ENCODE measurements at regions not wholly inside any gene's neighbourhood (a gene's known extent, or its start where the extent isn't known, plus 50 kb on each side); places are given as distances from the start of the nearest gene placed in this dataset.
"Not testable (repeated sequence)": the region's sequence is repeated elsewhere in the genome, so short reads cannot be mapped to it uniquely, and the experiment has no call there.

DNA sequence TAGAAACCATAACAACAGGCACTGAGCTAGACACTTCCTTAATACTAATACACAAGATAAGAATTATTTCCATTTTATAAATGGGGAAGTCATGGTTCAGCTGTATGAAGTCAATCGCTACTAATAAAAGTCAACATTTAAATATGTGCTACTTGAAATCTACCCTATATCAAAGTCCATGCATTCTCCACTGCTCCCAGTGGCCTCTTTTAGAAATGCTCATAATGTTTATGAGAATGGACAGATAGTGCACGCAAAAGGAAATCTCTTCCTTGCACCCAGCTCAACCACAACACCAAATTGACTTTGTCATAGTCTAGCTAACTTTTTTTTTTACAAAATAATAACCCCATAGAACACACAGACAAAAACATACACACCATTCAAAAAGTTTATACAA, 281.7 kb upstream of the CXADR start:
- no peak for DNase-seq

DNA sequence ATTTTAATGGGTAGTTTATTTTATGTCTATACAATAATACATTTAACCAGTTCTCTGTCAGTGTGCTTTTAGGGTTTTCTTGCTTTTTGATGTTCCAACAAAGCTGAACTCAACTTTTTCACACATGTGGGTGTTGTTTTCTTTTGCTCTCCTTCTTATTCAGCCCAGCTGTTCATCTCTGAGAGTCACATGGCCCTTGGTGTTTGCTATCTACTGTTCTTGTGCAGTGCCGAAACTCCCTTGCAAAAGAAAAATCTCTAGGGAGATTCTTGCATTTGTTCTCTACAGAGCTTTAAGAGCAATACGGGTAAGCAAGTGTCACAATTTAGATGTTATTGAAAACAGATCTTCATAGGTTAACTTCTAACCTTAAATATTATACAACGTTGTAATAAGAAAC, 281.1 kb upstream of the CXADR start:
- no peak for DNase-seq

DNA sequence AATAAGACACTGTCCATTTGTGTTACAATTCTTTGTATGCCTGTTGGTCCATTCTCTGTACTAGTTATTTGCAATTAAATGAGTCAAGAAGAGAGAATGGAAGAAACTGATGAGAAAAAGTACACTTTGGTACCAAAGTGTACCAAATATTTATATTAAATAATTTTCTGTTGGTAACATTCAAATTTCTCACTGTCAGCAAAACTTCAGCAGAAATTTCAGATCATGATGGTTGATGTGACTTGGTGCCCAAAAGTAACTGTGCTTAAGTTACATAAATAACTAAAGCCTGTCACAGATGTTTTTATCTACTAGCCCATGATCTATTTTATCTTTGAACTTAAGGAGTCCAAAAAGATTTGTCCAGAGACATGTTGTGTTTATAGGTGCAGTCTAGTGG, 274.4 kb upstream of the CXADR start:
- DNase-seq, result no peak

DNA sequence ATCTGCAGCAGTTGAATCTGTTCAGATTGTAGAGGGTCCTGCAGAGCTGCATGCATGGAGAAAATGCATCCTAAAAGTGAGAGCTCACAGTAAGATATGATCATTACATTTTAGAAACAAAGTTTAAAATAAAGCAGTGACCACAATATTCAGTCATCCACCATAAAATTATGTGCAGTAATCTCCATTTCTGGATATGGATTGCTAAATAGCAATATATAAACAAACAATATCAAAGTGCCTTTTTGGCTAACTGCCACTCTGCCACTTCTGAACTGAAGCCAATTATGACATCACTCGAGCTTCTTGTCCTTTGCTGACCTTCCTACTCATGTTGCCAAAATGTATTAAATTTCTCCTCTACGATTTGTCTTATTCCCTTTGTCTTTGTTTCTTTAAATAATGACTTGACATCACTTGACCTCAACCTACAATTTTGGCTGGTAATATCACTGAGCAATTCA, 262.0 kb upstream of the CXADR start:
- no peak for DNase-seq

DNA sequence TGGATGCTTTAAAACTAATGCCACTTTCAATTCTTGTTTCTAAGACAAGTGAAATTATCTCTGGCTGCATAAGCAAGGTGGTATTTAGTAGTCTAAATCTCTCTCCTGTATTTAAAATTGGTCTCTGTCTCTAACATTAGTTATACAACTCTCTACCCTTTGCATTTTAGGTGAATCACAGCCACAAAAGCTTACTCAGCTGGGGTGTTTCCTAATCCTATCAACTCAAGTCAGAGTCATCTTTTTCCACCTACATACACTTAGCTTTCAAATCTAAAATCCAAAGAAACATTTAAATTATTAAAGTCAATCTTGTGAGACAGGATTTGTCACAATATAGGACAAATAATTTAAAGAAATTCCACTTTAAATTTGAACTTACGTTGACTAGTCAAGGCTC, 255.1 kb upstream of the CXADR start:
- DNase-seq, result no peak

DNA sequence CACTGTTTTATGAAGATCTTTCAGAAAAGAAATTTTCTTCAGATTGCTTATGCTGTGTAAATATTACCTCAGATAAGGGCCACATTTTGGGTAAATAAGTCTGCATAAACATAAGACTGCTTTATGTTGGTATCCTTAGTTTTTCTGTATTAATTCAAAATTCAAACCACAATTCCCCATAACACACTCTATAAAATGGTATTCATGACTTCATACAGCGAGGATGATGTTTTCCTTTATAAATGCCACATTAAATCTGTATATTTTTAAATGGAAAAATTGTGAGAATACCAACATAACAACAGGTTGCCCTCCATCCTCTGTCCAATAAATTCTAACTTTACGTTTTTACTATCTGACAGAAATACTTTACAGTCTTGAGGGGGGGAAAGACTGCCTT, 248.7 kb upstream of the CXADR start:
- no peak for DNase-seq

DNA sequence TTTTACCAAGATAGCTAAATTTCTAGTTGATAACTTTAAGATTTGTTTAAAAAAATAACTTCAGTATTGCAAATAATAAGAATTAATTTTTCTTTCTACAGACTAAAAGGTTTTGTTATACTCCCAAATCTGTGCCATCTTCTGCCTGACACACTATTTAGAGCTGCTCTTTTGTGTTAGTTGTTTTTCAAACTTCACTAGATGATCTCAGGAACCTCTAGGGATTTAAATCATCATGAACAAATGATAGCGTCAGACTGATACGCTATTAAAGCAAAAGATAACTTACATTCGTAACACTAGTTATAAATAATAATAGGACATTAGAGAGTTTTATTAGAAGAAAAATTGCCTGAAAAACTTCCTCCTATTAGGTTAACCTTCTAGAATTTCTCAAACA, 243.1 kb upstream of the CXADR start:
- no peak for DNase-seq

DNA sequence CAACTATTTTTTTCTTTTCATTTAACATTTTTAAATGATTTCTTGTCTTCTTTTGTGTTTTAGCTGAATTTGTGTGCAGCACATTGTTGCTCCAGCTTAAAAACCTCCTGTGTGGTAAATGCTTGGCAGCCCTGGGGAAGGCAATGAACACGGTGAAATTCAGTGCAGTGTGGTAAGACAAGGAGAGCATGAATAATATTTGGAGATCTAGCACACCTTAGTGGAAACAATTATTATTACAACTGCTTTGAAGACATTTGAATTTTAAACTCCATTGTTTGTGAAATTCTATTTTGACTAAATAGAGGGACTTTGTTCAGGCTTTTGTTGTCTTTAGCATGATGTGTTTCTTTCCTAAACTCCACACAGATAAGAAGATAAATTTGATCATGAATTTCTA, 242.6 kb upstream of the CXADR start:
- peak; percentile 60 for DNase-seq

DNA sequence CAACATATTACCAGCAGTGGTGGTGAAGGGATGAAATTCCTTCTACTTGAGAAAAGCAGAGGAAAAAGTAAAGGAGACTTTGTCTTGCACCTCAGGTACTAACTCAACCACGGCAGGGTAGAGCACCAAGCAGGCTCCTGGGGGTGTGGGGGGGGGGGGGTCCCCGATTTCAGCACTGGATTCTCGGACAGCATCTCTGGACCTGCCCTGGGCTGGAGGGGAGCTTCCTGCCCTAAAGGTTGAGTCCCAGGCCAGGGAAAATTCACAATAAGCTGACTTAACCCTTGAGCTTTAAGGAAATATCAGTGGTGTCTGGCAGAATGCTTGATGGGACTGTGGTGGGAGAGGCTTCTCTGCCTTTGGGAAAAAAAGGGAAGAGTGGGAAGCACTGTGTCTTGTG, 233.2 kb upstream of the CXADR start:
- no peak for DNase-seq

DNA sequence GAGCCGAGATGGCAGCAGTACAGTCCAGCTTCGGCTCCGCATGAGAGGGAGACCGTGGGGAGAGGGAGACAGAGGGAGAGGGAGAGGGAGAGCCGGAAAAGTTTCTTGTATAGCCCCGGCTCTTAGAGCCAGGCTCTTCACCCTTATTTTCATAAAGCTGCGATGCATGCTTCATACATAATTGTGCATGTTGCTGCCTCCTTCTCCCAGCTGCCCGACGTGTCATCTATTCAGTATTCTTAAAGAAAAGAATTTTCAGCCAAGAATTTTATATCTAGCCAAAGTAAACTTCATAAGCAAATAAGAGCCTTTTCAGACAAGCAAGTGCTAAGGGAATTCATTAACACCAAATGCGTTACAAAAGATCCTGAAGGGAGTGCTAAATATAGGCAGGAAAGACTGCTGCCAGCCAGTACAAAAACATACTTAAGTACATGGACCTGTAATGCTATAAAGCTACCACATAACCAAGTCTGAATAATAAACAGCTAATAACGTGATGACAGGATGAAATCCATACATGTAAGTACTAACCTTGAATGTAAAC, 219.8 kb upstream of the CXADR start:
- DNase-seq, result not testable (repeated sequence)

DNA sequence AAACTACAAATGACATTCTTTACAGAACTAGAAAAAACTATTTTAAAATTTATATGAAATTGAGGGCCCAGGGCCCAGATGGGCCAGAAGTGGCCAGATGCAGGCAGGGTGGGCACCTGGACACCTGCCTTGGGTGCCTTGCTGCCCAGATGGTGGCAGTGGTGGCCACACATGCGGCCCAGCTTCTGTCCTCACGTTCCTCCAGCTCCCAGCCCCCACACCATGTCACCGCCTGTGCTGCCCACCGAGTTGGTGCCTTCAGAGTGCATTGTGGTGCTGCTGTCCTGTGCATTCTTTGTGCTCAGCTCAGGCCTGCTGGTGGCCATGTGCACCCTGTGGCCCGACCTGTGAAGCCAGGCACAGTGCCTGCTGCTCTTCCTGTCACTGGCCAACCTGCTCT, 216.8 kb upstream of the CXADR start:
- DNase-seq, result no peak

DNA sequence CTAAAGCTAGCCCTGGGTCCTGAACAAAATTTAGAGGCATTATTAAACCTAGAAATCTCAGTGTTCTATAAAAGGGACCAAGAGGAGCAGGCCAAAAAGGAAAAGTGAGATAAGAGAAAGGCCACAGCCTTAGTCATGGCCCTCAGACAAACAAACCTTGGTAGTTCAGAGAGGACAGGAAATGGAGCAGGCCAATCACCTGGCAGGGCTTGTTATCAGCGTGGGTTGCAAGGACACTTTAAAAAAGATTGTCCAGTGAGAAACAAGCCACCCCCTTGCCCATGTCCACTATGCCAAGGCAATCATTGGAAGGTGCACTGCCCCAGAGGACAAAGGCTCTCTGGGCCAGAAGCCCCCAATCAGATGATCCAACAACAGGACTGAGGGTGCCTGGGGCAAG, 213.3 kb upstream of the CXADR start:
- DNase-seq, result not testable (repeated sequence)

DNA sequence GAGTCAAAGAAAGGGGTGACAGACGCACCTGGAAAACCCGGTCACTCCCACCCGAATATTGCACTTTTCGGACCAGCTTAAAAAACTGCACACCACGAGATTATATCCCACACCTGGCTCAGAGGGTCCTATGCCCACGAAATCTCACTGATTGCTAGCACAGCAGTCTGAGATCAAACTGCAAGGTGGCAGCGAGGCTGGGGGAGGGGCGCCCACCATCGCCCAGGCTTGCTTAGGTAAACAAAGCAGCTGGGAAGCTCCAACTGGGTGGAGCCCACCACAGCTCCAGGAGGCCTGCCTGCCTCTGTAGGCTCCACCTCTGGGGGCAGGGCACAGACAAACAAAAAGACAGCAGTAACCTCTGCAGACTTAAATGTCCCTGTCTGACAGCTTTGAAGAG, 185.1 kb upstream of the CXADR start:
- not testable (repeated sequence) for DNase-seq

DNA sequence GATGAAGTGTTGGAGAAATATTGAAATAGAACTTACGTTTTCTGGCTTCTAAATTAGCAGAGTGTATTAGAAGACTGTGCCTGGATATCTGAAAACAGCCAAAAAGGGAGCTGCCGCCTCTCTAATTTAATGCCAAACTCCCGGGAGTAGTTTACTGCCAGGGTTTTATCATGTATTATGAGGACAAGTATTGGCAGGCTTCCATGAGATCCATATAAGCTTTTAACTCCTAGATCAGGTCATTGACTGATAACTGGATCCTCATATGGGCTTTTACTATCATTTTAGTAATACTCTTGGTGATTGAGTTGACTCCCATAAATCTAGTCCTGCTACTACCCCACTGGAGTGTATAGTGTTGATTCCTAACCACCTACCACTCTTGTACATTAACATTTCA, 178.4 kb upstream of the CXADR start:
- no peak for DNase-seq

DNA sequence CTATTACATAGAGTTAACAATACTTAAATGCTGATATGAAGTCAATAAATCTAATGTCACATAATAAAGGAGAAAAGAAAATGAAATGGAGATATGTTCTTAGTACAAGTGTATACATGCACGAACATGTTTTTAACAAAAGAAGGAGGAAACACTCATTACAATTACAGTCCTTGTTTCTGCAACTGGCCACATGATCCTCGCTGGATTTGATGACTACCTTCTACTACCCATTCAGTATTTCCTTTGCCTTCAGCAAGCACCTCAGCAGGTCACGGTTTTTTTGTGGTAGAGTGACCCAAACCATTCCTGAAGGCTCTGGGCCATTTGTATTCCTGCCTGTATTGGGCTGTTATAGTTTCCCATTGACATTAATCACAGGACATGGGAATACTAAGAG, 172.8 kb upstream of the CXADR start:
- no peak for DNase-seq

DNA sequence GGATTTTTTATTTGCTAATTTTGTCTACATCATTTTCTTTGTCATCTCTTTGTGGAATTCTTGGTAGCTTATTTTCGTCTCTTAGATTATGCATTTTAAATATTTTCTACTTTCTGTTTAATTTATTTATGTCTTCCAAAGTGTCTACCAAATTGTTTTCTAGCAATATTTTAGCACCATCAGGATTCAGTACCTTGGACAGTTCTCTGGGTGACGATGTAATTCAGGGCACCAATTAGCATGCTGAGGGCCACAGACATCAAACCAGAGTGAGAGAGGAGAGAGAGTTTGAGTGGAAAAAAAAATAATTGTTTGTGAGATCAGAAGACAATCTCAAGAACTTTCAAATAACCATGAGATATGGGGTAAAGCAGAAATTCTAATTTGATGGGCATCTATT, 169.8 kb upstream of the CXADR start:
- DNase-seq, result no peak

DNA sequence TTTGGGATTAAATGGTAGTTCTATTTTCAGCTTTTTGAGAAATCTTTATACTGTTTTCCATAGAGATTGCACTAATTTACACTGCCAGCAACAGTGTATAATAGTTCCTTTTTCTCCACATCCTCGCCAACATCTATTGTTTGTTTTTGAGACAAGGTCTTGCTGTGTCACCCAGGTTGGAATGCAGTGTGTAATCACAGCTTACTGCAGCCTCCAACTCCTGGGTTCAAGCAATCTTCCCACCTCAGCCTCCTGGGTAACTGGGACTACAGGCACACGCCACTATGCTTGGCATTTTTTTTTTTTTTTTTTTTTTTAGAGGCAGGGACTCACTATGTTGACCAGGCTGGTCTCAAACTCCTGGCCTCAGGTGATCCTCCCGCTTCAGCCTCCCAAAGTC, 164.5 kb upstream of the CXADR start:
- no peak for DNase-seq

DNA sequence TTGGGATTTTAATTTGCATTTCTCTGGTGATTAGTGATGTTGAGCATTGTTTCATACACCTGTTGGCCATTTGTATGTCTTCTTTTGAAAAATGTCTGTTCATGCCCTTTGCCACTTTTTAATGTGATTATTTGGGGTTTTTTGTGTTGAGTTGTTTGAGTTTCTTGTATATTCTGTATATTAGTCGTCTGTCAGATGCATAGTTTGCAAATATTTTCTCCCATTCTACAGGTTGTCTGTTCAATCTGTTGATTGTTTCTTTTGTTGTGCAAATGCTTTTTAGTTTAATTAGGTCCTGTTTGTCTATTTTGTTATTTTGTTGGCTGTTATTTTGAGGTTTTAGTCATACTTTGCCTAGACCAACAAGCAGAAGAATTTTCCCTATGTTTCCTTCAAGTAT, 164.0 kb upstream of the CXADR start:
- DNase-seq, result no peak

DNA sequence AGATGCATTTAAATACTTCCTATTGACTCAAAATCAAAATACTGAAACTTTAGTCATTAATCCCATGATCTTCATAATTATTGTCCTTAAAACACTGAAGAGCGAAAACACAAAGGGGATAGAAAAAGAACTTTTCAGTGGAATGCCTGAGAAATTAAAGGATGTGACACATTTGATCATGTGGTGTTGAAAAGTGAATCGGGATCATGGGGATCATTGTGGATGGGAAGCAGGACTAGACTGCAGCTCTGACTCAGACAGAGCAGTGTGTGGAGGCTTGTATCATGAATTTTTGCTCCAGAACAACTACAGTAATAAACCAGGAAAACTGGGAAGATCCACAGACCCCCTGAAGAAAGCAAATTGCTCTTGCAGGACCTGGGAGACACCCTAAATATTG, 161.1 kb upstream of the CXADR start:
- no peak for DNase-seq

DNA sequence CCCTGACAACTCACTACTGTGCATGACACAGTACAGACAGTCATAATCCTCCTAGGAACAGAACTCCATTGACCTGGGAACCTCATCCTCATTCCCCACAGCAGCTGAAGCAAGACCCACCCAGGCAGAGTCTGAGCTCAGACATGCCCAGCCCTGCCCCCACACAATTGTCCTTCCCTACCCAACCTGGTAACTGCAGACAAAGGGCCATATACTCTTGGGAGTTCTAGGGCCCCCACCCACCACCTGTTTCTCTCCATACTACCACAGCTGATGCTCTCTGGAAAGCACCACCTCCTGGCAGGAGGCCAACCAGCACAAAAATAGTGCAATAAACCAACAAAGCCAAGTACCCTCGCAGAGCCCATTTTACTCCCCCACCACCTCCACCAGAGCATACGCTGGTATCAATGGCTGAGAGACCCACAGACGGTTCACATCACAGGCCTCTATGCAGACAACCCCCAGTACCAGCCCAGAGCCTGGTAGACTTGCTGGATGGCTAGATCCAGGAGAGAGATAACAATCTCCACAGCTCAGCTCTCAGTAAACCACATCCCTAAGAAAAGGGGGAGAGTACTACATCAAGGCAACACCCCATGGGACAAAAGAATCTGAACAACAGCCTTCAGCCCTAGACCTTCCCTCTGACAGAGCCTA, 159.7 kb upstream of the CXADR start:
- DNase-seq, result no peak

DNA sequence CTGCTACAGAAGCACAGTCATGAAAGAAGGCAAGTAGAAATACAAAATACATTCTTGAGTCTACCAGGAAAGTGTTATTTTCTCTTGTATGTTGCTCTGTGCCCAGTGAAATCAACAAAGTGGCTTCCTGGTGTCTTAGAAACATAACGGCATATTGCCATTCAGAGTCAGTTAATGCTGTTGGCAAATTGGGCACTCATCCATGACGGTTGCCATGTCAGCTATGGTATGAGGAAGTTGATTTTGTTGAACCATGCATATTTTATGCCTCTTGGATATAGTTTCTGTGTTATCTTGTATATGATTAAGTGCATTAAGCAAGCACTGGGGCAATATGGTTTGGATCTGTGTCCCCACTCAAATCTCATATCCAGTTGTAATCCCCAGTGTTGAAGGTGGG, 153.1 kb upstream of the CXADR start:
- no peak for DNase-seq

DNA sequence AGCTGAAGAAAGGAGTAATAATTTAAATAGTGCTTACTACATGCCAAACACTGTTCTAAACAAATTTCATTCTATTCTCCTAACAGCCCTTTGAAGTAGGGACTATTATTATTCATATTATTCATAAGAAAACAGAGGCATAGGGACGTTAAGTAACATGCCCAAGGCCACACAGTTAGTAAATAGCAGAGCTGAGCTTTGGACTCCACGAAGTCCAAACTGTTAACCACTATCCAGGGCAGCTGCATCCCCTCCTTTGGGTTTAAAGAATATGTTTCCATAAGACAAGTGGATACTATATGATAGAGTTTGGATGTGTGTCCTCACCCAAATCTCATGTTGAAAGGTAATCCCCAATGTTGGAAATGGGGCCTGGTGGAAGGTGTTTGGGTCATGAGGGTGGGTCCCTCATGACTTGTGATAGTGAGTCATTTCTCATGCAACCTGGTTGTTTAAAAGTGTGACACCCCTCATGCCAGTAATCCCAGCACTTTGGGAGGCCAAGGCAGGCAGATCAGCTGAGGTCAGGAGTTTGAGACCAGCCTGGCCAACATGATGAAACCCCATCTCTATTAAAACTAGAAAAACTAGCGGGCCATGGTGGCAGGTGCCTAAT, 144.0 kb upstream of the CXADR start:
- no peak for DNase-seq

DNA sequence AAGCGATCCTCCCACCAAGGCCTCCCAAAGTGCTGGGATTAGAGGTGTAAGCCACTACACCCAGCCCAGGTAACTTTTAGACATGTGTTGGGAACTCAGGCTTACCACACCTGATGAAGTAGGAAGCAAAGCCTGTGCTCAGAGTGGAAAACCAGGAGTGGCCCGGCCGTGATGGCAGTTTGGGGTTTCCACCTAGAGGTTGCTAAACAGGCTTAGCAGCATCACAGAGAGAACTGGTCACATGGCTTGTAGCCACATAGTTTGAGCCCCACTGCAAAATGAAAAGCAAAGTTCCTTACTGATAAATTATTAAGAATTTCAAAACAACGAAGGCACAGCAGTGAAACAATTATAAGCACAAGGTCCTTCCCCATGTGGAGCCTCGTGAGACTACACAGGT, 142.6 kb upstream of the CXADR start:
- no peak for DNase-seq

DNA sequence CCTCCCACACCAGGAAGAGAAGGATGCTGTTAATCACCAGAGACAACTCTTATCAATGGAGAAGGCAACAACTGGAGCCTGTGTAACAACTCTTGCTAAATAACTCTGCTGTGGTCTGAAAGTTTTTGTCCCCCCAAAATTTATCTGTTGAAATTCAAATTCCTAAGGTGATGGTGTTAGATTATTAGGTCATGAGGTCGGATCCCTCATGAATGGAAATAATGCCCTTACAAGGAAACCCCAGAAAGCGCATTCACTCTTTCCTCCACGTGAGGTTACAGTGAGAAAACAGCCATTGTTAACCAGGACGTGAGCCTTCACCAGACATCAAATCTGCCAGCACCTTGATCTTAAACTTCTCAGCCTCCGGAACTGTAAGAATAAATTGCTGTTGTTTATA, 141.9 kb upstream of the CXADR start:
- DNase-seq, result no peak

DNA sequence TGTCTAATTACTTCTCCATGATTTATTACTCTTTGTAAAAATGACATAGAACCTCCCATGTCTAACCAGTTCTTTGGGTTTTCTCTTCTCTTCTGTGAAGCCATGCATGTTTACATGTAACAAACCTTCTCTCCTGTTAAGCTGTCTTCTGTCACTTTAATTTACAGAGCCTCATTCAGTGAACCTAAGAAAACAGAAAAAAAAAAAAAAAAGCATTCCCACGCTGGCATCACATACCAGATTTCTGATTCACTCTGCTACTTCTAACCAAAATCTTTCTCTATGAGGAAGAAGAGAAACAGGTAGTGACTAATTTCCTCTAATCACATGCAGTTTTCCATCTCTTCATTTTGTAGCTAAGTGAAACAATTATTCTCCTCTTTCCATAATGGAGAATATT, 141.4 kb upstream of the CXADR start:
- no peak for DNase-seq
